HG03159 (cell line): ENCODE measurements at regions not wholly inside any gene's neighbourhood (a gene's known extent, or its start where the extent isn't known, plus 50 kb on each side); places are given as distances from the start of the nearest gene placed in this dataset.
A peak's percentile ranks its signal among the peaks of the same experiment; 100 is the strongest.

Experiments
- ATAC-seq: cut with Tn5 transposase; IDR thresholded peaks from one replicate; pipeline ENCODE4 v1.9.1; 2021; ENCODE audit warnings: mild to moderate bottlenecking, moderate library complexity; ENCODE audit not compliant: unreplicated experiment

GRCh38 chr18:77560341-77560992 lies 310.8 kb downstream of the GALR1 start:
- peak; percentile 76 for ATAC-seq

- ATAC-seq, result no peak
These were observed 317.0 kb downstream of the GALR1 start for GRCh38 chr18:77566604-77567003.

GRCh38 chr18:77567205-77567604 lies 317.6 kb downstream of the GALR1 start:
- ATAC-seq, result no peak

- ATAC-seq, result no peak
These were observed 322.1 kb downstream of the GALR1 start for GRCh38 chr18:77571743-77572142.

- ATAC-seq, result no peak
These were observed 322.9 kb downstream of the GALR1 start for GRCh38 chr18:77572537-77572936.

GRCh38 chr18:77573571-77573970 lies 323.9 kb downstream of the GALR1 start:
- no peak for ATAC-seq

GRCh38 chr18:77590943-77591515 lies 341.4 kb downstream of the GALR1 start:
- no peak for ATAC-seq

- no peak for ATAC-seq
These were observed 348.1 kb downstream of the GALR1 start for GRCh38 chr18:77597726-77598125.

GRCh38 chr18:77600674-77601073 lies 351.0 kb downstream of the GALR1 start:
- no peak for ATAC-seq

- no peak for ATAC-seq
These were observed 351.9 kb downstream of the GALR1 start for GRCh38 chr18:77601567-77601966.

GRCh38 chr18:77607087-77607486 lies 357.4 kb downstream of the GALR1 start:
- no peak for ATAC-seq

GRCh38 chr18:77608807-77609206 lies 359.2 kb downstream of the GALR1 start:
- no peak for ATAC-seq

GRCh38 chr18:77617694-77618093 lies 368.0 kb downstream of the GALR1 start:
- no peak for ATAC-seq

GRCh38 chr18:77619525-77619924 lies 369.9 kb downstream of the GALR1 start:
- no peak for ATAC-seq

- no peak for ATAC-seq
These were observed 372.5 kb downstream of the GALR1 start for GRCh38 chr18:77622009-77622692.

- peak; percentile 64 for ATAC-seq
These were observed 383.1 kb downstream of the GALR1 start for GRCh38 chr18:77632758-77633157.

GRCh38 chr18:77634494-77634893 lies 384.8 kb downstream of the GALR1 start:
- no peak for ATAC-seq

GRCh38 chr18:77635451-77635850 lies 385.8 kb downstream of the GALR1 start:
- ATAC-seq, result no peak

- no peak for ATAC-seq
These were observed 386.2 kb downstream of the GALR1 start for GRCh38 chr18:77635858-77636257.

GRCh38 chr18:77645170-77645872 lies 395.7 kb downstream of the GALR1 start:
- ATAC-seq, result no peak

- ATAC-seq, result no peak
These were observed 397.8 kb downstream of the GALR1 start for GRCh38 chr18:77647472-77647871.

- ATAC-seq, result no peak
These were observed 398.8 kb downstream of the GALR1 start for GRCh38 chr18:77648411-77648810.
